Astrocyte of the cerebellum (primary cell): ENCODE measurements at regions not wholly inside any gene's neighbourhood (a gene's known extent, or its start where the extent isn't known, plus 50 kb on each side); places are given as distances from the start of the nearest gene placed in this dataset.

Experiments used
- DNase-seq: peaks from one replicate; pipeline ENCODE4 v3.0.0-alpha.2; 2011; ENCODE audit warnings: low read depth
- H3K4me3 ChIP-seq: 2 replicates; pipeline ENCODE4 v1.5.1; 2011; ENCODE audit warnings: mild to moderate bottlenecking, low read depth, low read length, moderate library complexity
- in situ Hi-C: cut with HindIII; loops from 2 replicates; pipeline ENCODE4 v1.10.0; 2017; ENCODE audit warnings: low sequenced_read_pairs
- TF ChIP-seq, protein P1 (sequence below): IDR thresholded peaks from 2 replicates; pipeline ENCODE4 v1.5.1; 2012; ENCODE audit warnings: low read length, low read depth, moderate library complexity, mild to moderate bottlenecking; ENCODE audit errors: missing control alignments

DNA sequence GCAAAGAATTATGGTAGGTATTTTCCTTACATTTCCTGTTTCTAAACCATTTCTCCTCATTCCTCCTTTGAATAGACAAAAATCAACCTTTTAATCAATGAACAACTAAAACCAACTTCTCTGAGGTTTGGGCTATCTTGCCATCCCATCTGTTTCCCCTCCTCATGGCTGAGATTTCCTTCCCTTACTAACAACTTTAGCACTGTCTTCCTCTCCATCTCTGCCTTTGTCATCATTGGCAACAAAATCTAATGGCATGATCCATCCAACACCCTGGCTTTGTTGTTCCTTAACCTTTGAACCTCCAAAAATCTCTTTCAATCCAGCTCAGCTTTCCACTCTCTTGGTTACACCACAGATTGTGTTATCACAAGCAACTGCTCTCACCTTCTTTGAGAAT lies 95.3 kb upstream of the FAM136A start:
- TF ChIP-seq, protein P1, sequence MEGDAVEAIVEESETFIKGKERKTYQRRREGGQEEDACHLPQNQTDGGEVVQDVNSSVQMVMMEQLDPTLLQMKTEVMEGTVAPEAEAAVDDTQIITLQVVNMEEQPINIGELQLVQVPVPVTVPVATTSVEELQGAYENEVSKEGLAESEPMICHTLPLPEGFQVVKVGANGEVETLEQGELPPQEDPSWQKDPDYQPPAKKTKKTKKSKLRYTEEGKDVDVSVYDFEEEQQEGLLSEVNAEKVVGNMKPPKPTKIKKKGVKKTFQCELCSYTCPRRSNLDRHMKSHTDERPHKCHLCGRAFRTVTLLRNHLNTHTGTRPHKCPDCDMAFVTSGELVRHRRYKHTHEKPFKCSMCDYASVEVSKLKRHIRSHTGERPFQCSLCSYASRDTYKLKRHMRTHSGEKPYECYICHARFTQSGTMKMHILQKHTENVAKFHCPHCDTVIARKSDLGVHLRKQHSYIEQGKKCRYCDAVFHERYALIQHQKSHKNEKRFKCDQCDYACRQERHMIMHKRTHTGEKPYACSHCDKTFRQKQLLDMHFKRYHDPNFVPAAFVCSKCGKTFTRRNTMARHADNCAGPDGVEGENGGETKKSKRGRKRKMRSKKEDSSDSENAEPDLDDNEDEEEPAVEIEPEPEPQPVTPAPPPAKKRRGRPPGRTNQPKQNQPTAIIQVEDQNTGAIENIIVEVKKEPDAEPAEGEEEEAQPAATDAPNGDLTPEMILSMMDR = no peak
- in situ Hi-C loops = loop anchor here (5.0 kb wide), 1 partner anchor 75 kb away; no protein-coding TSS in a partner anchor
- no peak for DNase-seq
- H3K4me3 ChIP-seq = no peak overlapping the region

DNA sequence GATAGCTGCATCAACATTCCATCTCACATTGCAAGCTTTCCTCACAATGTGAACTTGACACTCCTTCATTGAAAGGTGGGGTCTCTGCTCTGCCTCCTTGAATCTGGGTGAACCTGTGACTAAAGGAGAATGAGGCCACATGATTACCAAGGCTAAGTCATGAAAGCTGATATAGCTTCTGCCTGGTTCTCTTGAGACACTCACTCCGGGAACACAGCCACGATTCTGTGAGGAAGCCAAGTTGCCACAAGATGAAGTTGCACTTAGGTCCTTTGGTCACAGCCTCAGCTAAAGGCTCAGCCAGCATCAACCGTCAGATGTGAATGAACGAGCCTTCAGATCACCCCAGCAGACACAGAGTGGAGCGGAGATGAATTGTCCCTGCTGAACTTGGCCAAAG lies 94.7 kb upstream of the FAM136A start:
- DNase-seq = no peak
- TF ChIP-seq, protein P1 = no peak
- H3K4me3 ChIP-seq = no peak overlapping the region
- in situ Hi-C loops = loop anchor here (5.0 kb wide), 1 partner anchor 76 kb away; no protein-coding TSS in a partner anchor

DNA sequence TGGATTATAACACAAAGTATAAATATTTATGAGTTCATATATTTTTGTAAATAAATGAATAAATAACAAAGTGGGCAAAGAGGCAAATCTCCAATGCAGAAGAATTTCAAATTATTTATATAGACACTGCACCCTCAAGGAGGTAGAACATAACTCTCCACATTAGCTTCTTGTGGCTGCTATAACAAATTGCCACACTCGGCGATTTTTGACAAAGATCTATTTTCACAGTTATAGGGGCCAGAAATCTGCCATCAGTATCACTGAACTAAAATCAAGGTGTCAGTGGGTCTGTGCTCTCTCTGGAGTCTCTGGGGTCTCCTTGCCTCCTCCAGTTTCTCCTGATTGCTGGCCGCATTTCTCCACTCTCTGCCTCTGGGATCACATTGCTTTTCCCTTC lies 92.0 kb upstream of the FAM136A start:
- TF ChIP-seq, protein P1 = no peak
- no peak for DNase-seq
- in situ Hi-C loops = no loop called here

DNA sequence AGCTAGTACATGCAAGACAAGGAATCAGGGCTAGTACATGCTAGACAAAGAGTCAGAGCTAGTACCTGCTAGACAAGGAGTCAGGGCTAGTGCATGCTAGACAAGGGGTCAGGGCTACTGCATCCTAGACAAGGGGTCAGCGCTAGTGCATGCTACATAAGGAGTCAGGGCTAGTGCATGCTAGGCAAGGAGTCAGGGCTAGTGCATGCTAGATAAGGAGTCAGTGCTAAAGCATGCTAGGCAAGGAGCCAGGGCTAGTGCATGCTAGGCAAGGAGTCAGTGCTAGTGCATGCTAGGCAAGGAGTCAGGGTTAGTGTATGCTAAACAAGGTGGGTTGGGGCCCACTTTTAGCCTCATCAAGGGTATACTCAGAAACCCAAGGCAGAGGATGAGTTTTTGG lies 90.1 kb upstream of the FAM136A start:
- no peak for DNase-seq
- H3K4me3 ChIP-seq = no peak overlapping the region
- TF ChIP-seq, protein P1 = no peak
- in situ Hi-C loops = no loop called here

More for the DNA sequence above, 92.0 kb upstream of the FAM136A start:
- H3K4me3 ChIP-seq = no peak overlapping the region

DNA sequence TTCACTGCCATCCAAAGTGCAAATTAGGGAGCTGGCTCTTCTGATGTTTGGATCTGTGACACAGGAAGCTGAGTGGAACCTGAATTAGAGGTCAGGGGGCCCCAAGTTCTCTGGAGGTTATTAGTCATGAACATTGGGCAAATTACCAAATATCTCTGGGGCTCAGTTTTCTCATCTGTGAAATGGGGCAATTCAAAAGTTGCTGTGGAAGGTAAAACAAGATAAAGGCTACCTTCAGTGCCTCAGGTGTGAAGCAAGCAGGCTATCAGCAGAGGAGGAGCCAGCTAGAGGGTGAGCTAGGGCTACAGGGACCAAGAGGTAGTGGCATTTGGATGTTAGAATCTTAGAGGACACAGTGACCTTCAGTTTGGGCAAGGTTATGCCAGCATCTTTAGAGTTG lies 89.4 kb upstream of the FAM136A start:
- DNase-seq = no peak
- in situ Hi-C loops = no loop called here
- H3K4me3 ChIP-seq = no peak overlapping the region
- TF ChIP-seq, protein P1 = no peak

DNA sequence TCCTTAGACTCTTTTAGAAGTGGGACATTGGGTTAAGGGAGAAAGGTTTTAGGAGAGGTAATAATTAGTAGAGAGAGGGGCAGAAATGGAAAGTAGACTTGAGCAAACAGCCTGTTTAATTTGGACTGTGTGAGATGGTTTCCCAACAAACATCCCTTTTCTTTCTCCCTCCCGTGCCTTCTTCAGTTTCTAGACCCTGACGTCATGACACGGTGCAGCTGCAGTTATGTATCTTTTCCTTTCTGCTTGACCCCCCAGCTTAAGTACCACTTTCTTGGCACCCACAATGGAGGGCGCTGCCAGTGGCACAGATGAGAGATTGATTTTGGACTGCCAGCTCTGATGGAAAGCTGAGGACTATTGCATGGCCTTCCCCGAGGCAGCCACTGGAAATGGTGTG lies 86.9 kb upstream of the FAM136A start:
- TF ChIP-seq, protein P1 = no peak
- in situ Hi-C loops = no loop called here
- DNase-seq = no peak
- no peak overlapping the region for H3K4me3 ChIP-seq

DNA sequence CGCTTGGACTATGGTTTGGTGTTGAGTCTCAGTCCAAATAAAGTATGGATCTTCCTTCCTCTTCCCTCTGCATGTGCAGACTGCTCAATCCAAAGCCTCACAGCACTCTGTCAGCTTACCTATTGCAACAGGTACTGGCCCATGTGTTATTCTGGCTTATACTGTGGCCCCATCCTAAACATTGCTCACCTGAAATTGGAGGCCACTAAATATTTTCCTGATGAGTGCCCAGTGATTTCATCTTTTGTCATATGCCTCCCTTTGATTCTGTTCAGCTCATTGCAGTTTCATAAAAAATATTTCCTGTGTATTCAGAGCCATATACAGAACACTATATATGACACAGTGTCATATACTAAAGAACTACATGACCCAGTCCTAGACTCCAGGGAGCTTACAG lies 86.3 kb upstream of the FAM136A start:
- TF ChIP-seq, protein P1 = no peak
- no peak for DNase-seq
- in situ Hi-C loops = no loop called here
- no peak overlapping the region for H3K4me3 ChIP-seq
